Osteoblast (primary cell): ENCODE measurements at regions not wholly inside any gene's neighbourhood (a gene's known extent, or its start where the extent isn't known, plus 50 kb on each side); places are given as distances from the start of the nearest gene placed in this dataset.

Source experiments
- DNase-seq: peaks from one replicate; pipeline ENCODE4 v3.0.0; 2011; ENCODE audit warnings: low spot score, mixed read lengths; ENCODE audit not compliant: insufficient read length; ENCODE audit errors: missing footprints
- H2AFZ ChIP-seq: 2 replicates; pipeline ENCODE4 v1.6.0; 2011; ENCODE audit warnings: mild to moderate bottlenecking, low read length
- H3K27ac ChIP-seq: 2 replicates; pipeline ENCODE4 v1.5.1; 2011; ENCODE audit warnings: mild to moderate bottlenecking, low read depth, low read length, moderate library complexity
- H3K27me3 ChIP-seq: 2 replicates; pipeline ENCODE4 v1.6.0; 2012; ENCODE audit warnings: mild to moderate bottlenecking, control low read depth, inconsistent platforms, low read length, moderate library complexity; ENCODE audit not compliant: insufficient read depth
- H3K36me3 ChIP-seq: 2 replicates; pipeline ENCODE4 v1.5.1; 2011; ENCODE audit warnings: mild to moderate bottlenecking, low read length, control low read depth, moderate library complexity; ENCODE audit not compliant: insufficient read depth
- H3K4me1 ChIP-seq: 2 replicates; pipeline ENCODE4 v1.5.1; 2011; ENCODE audit warnings: mild to moderate bottlenecking, low read length, control low read depth, moderate library complexity; ENCODE audit not compliant: insufficient read depth
- H3K4me2 ChIP-seq: 2 replicates; pipeline ENCODE4 v1.6.0; 2011; ENCODE audit warnings: mild to moderate bottlenecking, low read length; ENCODE audit not compliant: insufficient read depth
- H3K4me3 ChIP-seq: fragments of 200-600 bp; sonication (generic); 3 replicates; pipeline ENCODE4 v1.5.1; 2012; ENCODE audit warnings: mild to moderate bottlenecking, low read length, inconsistent platforms; ENCODE audit not compliant: insufficient read depth
- H3K79me2 ChIP-seq: 2 replicates; pipeline ENCODE4 v1.6.0; 2012; ENCODE audit warnings: mild to moderate bottlenecking, low read length, control low read depth, inconsistent platforms; ENCODE audit not compliant: insufficient read depth
- H3K9me3 ChIP-seq: 2 replicates; pipeline ENCODE4 v1.5.1; 2011; ENCODE audit warnings: low read depth, low read length, control low read depth
- H4K20me1 ChIP-seq: 2 replicates; pipeline ENCODE4 v1.6.0; 2012; ENCODE audit warnings: mild to moderate bottlenecking, low read length, control low read depth; ENCODE audit not compliant: insufficient read depth
- TF ChIP-seq, protein P1 (sequence below): IDR thresholded peaks from 2 replicates; pipeline ENCODE4 v1.5.1; 2011; ENCODE audit warnings: mild to moderate bottlenecking, low read depth, low read length, moderate library complexity; ENCODE audit errors: extremely low read depth

DNA sequence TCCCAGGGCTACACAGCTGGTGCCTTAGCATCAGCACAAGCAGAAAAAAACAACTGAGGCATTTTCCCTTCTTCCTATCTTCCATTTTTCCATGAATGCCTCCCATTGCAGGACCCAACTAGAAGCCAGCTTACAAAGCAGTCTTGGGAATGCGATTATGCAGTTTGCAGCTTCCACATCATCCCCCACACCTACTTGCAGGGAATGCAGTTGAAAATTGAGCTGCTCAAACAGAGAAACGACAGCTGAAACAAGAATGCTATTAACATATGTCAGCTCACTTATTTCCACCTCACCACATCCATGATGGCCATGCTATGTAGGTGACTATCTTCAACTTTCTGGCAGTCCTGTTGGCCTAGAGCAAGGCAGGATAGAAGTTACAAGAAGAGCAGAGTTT is 150.6 kb upstream of the KCTD3 start:
- no peak for DNase-seq
- Histone ChIP-seq H2AFZ (no peak overlapping the region), H3K79me2 (no peaks in the 10 kb centered on the region), H3K4me3 (no peak overlapping the region), H3K9me3 (no peaks in the 10 kb centered on the region), H3K36me3 (no peaks in the 10 kb centered on the region), H3K27ac (peak overlapping the region; percentile 63), H3K4me1 (peaks cover 27% of the 10 kb centered on the region), H4K20me1 (no peaks in the 10 kb centered on the region), H3K4me2 (peak overlapping the region; percentile 48), H3K27me3 (no peaks in the 10 kb centered on the region)
- TF ChIP-seq, protein P1, sequence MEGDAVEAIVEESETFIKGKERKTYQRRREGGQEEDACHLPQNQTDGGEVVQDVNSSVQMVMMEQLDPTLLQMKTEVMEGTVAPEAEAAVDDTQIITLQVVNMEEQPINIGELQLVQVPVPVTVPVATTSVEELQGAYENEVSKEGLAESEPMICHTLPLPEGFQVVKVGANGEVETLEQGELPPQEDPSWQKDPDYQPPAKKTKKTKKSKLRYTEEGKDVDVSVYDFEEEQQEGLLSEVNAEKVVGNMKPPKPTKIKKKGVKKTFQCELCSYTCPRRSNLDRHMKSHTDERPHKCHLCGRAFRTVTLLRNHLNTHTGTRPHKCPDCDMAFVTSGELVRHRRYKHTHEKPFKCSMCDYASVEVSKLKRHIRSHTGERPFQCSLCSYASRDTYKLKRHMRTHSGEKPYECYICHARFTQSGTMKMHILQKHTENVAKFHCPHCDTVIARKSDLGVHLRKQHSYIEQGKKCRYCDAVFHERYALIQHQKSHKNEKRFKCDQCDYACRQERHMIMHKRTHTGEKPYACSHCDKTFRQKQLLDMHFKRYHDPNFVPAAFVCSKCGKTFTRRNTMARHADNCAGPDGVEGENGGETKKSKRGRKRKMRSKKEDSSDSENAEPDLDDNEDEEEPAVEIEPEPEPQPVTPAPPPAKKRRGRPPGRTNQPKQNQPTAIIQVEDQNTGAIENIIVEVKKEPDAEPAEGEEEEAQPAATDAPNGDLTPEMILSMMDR: no peak

DNA sequence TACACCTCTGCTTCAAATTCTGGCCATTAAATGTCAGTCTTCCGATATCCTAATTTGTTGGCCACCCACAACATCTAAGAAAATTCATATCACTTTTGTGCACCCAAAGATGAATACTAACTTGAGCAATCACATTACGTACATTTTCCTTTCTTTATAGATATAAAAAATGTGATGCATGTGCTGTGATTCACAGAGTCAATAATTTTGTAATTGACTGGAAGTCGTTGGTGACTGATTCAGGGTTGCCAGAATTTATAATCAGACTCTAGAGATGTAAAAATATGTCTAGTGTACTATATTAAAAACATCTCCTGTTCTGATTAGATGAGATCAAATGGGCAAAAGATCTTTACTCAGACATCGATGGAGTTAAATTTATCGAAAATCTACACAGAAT is 150.0 kb upstream of the KCTD3 start:
- TF ChIP-seq, protein P1: no peak
- DNase-seq: no peak

DNA sequence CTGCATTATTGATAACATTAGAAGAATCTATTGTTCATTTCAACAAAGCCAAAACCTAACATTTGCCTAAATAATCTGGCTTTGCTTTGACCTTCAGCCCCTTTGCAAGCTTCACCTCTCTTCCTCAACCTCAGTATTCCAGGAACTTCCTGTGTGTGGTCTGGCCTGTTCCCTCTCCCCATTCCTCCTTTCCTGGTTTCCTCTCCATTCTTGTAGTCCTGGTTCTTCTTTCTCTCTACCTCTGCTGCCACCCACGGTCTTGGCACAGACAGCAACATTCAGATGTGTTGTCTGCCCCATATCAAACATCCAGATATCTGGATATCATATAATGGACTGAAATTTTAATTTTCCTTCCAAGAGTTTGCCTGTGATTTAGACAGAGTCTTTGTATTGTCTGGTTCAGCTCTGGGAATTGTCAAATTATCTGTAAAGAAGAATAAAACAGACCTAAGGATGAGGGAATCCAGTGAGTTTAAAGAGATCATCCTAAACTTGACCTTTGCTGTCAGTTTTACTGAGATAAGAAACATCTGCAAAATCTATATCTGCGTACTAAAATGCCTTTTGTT is 148.1 kb upstream of the KCTD3 start:
- TF ChIP-seq, protein P1: no peak
- no peaks in the 10 kb centered on the region for H3K36me3 ChIP-seq
- no peak overlapping the region for H3K4me2 ChIP-seq
- H4K20me1 ChIP-seq: no peaks in the 10 kb centered on the region
- no peak overlapping the region for H3K4me3 ChIP-seq
- H3K27ac ChIP-seq: no peak overlapping the region
- H3K9me3 ChIP-seq: no peaks in the 10 kb centered on the region
- H2AFZ ChIP-seq: peak overlapping the region; percentile 69
- H3K79me2 ChIP-seq: no peaks in the 10 kb centered on the region
- H3K4me1 ChIP-seq: peaks cover 30% of the 10 kb centered on the region
- no peaks in the 10 kb centered on the region for H3K27me3 ChIP-seq
- no peak for DNase-seq

More for the DNA sequence above, 150.0 kb upstream of the KCTD3 start:
- H2AFZ ChIP-seq: no peak overlapping the region
- no peaks in the 10 kb centered on the region for H3K79me2 ChIP-seq
- peaks cover 30% of the 10 kb centered on the region for H3K4me1 ChIP-seq
- no peak overlapping the region for H3K4me3 ChIP-seq
- H4K20me1 ChIP-seq: no peaks in the 10 kb centered on the region
- H3K9me3 ChIP-seq: no peaks in the 10 kb centered on the region
- no peaks in the 10 kb centered on the region for H3K36me3 ChIP-seq
- H3K4me2 ChIP-seq: peak overlapping the region; percentile 48
- H3K27ac ChIP-seq: peak overlapping the region; percentile 63
- H3K27me3 ChIP-seq: no peaks in the 10 kb centered on the region

DNA sequence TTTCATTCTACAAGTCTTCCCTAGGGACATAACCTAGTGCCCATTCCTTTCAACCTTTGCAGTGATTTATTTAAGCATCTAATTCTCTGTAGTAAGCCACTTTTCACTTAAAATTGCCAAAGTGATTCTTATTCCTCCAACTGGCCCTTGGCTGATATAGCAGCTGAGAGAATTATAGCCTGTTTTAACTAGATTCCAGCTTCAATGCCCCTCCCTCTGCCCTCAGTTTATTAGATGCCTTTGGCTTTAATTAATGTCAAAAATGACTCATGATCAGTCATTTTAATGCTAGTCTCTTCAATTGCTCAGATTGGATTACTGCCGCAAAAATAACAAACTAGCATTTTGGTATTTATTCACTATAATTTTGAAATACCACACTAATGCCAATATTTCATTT is 145.4 kb upstream of the KCTD3 start:
- no peaks in the 10 kb centered on the region for H4K20me1 ChIP-seq
- H3K4me2 ChIP-seq: no peak overlapping the region
- peaks cover 26% of the 10 kb centered on the region for H3K4me1 ChIP-seq
- H2AFZ ChIP-seq: no peak overlapping the region
- H3K9me3 ChIP-seq: no peaks in the 10 kb centered on the region
- H3K36me3 ChIP-seq: no peaks in the 10 kb centered on the region
- no peak for DNase-seq
- no peaks in the 10 kb centered on the region for H3K27me3 ChIP-seq
- H3K79me2 ChIP-seq: no peaks in the 10 kb centered on the region
- no peak overlapping the region for H3K4me3 ChIP-seq
- TF ChIP-seq, protein P1: no peak
- H3K27ac ChIP-seq: no peak overlapping the region
